SU-DHL-6 (cell line): ENCODE measurements at regions not wholly inside any gene's neighbourhood (a gene's known extent, or its start where the extent isn't known, plus 50 kb on each side); places are given as distances from the start of the nearest gene placed in this dataset.

Experiments used
- EZH2phosphoT487 ChIP-seq: fragments of 200-600 bp; sonication (generic), shearing (Covaris generic); conservative IDR thresholded peaks from 2 replicates; pipeline ENCODE4 v1.6.1; 2018; ENCODE audit warnings: mild to moderate bottlenecking, antibody characterized with exemption, low read length, moderate library complexity, mixed read lengths
- TF ChIP-seq, protein P1 (sequence below): fragments of 200-600 bp; sonication (generic); IDR thresholded peaks from one replicate; pipeline ENCODE4 v1.5.1; 2017; ENCODE audit warnings: antibody characterized with exemption, mild to moderate bottlenecking, low read length, moderate library complexity; ENCODE audit not compliant: insufficient read depth, poor library complexity, severe bottlenecking

- TF ChIP-seq, protein P1, sequence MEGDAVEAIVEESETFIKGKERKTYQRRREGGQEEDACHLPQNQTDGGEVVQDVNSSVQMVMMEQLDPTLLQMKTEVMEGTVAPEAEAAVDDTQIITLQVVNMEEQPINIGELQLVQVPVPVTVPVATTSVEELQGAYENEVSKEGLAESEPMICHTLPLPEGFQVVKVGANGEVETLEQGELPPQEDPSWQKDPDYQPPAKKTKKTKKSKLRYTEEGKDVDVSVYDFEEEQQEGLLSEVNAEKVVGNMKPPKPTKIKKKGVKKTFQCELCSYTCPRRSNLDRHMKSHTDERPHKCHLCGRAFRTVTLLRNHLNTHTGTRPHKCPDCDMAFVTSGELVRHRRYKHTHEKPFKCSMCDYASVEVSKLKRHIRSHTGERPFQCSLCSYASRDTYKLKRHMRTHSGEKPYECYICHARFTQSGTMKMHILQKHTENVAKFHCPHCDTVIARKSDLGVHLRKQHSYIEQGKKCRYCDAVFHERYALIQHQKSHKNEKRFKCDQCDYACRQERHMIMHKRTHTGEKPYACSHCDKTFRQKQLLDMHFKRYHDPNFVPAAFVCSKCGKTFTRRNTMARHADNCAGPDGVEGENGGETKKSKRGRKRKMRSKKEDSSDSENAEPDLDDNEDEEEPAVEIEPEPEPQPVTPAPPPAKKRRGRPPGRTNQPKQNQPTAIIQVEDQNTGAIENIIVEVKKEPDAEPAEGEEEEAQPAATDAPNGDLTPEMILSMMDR: no peak
- TF ChIP-seq EZH2phosphoT487: no peak
These were observed 94.4 kb upstream of the IER5L start for GRCh38 chr9:129272348-129273025.
